HL-60 (cell line): ENCODE measurements at regions not wholly inside any gene's neighbourhood (a gene's known extent, or its start where the extent isn't known, plus 50 kb on each side); places are given as distances from the start of the nearest gene placed in this dataset.

ENCODE experiments used
- DNase-seq, 2 experiments: peaks; one replicate each; pipeline ENCODE4 v3.0.0-alpha.2; 2010 to 2020; ENCODE audit warnings: low read depth in 1 of 2, low spot score in 1 of 2
- H3K27ac ChIP-seq: fragments of 250-450 bp; sonication (Bioruptor Pico); replicated peaks from 2 replicates; pipeline ENCODE4 v1.5.1; 2020; ENCODE audit warnings: mild to moderate bottlenecking, moderate library complexity
- H3K27me3 ChIP-seq: fragments of 250-450 bp; sonication (Bioruptor Pico); 2 replicates; pipeline ENCODE4 v1.5.1; 2021; ENCODE audit warnings: mild to moderate bottlenecking, moderate library complexity; ENCODE audit not compliant: insufficient read depth, poor library complexity, severe bottlenecking
- H3K4me3 ChIP-seq: replicated peaks from 2 replicates; pipeline ENCODE4 v1.5.1; 2011; ENCODE audit warnings: mild to moderate bottlenecking, control low read depth, low read length; ENCODE audit not compliant: insufficient read depth
- GABPA ChIP-seq: IDR thresholded peaks from 2 replicates; pipeline ENCODE4 v1.6.1; 2012; ENCODE audit warnings: low read depth
- POLR2AphosphoS5 ChIP-seq: IDR thresholded peaks from 2 replicates; pipeline ENCODE4 v1.6.1; 2012; ENCODE audit warnings: low read depth
- SPI1 ChIP-seq: IDR thresholded peaks from 2 replicates; pipeline ENCODE4 v1.6.1; 2012; ENCODE audit warnings: low read depth, mild to moderate bottlenecking, borderline replicate concordance
- TF ChIP-seq, protein P1 (sequence below): IDR thresholded peaks from 2 replicates; pipeline ENCODE4 v1.6.1; 2012; ENCODE audit warnings: low read depth; ENCODE audit not compliant: insufficient replicate concordance
- TF ChIP-seq, protein P2 (sequence below): IDR thresholded peaks from one replicate; pipeline ENCODE4 v1.5.1; 2011; ENCODE audit warnings: low read length, control low read depth, inconsistent platforms; ENCODE audit not compliant: insufficient read depth

DNA sequence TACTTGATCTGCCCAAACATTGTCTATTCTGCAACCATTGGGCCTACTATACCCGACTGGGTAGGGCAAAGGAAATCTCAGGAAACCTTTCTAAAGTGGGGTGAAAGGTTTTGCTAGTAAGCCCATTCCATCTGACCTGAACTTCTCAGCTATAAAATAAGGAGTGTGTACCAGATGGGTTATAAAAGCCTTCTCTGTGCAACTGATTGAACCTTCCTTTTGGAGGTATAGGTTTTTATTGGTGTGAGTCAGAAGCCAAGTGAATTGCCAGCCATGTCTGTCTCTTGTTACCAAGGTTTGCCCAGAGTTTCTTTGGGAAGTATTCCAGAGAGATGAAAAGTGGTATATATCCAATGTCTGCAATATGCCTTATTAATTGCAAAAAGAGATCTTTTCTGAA lies 1271.0 kb upstream of the WWC1 start:
- DNase-seq = no peak

DNA sequence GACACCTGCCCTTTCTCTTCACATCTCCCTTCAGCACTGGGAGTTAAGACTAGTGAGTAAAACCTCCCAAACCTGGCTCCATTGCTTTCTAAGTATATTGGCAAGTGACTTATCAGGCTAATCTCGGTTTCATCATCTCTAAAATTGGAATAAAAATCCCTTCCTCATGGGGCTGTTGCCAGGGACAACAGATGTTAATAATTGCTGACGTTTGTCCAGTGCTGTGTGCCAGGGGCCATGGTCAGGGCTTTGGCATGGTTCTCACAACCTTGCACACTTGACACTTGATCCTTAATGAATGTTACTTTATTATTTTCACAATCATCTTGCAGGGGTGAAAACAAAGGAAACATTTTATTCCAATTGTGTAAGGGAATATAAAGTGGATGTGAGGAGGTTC lies 1262.0 kb upstream of the WWC1 start:
- Histone ChIP-seq H3K27ac (no peak overlapping the region), H3K27me3 (no peaks in the 10 kb centered on the region), H3K4me3 (no peak overlapping the region)
- no peak for DNase-seq
- TF ChIP-seq, protein P1, sequence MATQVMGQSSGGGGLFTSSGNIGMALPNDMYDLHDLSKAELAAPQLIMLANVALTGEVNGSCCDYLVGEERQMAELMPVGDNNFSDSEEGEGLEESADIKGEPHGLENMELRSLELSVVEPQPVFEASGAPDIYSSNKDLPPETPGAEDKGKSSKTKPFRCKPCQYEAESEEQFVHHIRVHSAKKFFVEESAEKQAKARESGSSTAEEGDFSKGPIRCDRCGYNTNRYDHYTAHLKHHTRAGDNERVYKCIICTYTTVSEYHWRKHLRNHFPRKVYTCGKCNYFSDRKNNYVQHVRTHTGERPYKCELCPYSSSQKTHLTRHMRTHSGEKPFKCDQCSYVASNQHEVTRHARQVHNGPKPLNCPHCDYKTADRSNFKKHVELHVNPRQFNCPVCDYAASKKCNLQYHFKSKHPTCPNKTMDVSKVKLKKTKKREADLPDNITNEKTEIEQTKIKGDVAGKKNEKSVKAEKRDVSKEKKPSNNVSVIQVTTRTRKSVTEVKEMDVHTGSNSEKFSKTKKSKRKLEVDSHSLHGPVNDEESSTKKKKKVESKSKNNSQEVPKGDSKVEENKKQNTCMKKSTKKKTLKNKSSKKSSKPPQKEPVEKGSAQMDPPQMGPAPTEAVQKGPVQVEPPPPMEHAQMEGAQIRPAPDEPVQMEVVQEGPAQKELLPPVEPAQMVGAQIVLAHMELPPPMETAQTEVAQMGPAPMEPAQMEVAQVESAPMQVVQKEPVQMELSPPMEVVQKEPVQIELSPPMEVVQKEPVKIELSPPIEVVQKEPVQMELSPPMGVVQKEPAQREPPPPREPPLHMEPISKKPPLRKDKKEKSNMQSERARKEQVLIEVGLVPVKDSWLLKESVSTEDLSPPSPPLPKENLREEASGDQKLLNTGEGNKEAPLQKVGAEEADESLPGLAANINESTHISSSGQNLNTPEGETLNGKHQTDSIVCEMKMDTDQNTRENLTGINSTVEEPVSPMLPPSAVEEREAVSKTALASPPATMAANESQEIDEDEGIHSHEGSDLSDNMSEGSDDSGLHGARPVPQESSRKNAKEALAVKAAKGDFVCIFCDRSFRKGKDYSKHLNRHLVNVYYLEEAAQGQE = no peak
- TF ChIP-seq POLR2AphosphoS5 = no peak
- TF ChIP-seq GABPA = no peak
- TF ChIP-seq, protein P2, sequence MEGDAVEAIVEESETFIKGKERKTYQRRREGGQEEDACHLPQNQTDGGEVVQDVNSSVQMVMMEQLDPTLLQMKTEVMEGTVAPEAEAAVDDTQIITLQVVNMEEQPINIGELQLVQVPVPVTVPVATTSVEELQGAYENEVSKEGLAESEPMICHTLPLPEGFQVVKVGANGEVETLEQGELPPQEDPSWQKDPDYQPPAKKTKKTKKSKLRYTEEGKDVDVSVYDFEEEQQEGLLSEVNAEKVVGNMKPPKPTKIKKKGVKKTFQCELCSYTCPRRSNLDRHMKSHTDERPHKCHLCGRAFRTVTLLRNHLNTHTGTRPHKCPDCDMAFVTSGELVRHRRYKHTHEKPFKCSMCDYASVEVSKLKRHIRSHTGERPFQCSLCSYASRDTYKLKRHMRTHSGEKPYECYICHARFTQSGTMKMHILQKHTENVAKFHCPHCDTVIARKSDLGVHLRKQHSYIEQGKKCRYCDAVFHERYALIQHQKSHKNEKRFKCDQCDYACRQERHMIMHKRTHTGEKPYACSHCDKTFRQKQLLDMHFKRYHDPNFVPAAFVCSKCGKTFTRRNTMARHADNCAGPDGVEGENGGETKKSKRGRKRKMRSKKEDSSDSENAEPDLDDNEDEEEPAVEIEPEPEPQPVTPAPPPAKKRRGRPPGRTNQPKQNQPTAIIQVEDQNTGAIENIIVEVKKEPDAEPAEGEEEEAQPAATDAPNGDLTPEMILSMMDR = no peak
- no peak for TF ChIP-seq SPI1

More for the DNA sequence above, 1271.0 kb upstream of the WWC1 start:
- H3K27ac ChIP-seq = no peak overlapping the region
- no peaks in the 10 kb centered on the region for H3K27me3 ChIP-seq
- H3K4me3 ChIP-seq = no peak overlapping the region
- TF ChIP-seq, protein P1 = no peak
- TF ChIP-seq POLR2AphosphoS5 (no peak), GABPA (no peak)

DNA sequence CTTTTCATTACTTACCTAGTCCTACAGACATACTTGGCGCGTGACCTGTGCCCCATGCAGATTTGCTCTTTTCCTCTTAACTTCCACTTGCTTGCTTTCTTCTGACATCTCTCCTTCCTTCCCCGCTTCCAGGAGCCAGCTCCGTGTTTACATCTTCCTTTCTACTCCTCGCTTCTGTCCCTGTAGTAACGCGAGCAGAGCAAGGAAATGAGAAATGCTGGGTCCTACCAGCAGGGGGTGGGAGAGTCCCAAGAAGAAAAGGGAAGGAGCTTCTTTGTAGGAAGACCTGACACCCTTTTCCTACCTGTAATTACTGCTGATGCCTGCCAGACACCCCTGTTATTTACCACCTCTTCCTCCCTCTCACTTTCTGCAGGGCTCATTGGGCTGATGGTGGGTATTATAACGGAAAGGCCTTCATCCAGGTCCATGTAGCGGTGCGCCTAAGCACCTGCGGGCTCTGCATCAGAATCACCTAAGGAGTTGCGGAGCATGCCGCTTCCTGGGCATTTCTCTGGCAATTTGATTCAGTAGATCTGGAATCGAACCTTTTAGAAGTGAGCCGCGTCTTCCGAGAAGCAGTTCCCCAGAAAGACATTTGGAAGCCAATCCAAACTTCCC lies 1260.8 kb upstream of the WWC1 start:
- DNase-seq = no peak
- Histone ChIP-seq H3K27ac (no peak overlapping the region), H3K27me3 (no peaks in the 10 kb centered on the region), H3K4me3 (no peak overlapping the region)
- no peak for TF ChIP-seq GABPA
- TF ChIP-seq, protein P1 = no peak
- TF ChIP-seq, protein P2 = no peak
- no peak for TF ChIP-seq POLR2AphosphoS5
- TF ChIP-seq SPI1 = no peak
